Heart left ventricle (tissue), 13 donors: ENCODE measurements at regions not wholly inside any gene's neighbourhood (a gene's known extent, or its start where the extent isn't known, plus 50 kb on each side); places are given as distances from the start of the nearest gene placed in this dataset.

ENCODE experiments used
- CTCF ChIP-seq, 12 donors: fragments of 200-600 bp; sonication (generic) in 4 of 12; IDR thresholded peaks; one replicate each; pipeline versions ENCODE4 v1.5.0 to v1.8.0; 2018 to 2022; ENCODE audit warnings: antibody characterized with exemption in 12 of 12, mild to moderate bottlenecking in 5 of 12
- POLR2A ChIP-seq, 2 donors: fragments of 450-650 bp; IDR thresholded peaks; one replicate each; pipeline ENCODE4 v1.6.1; 2017; ENCODE audit warnings: antibody characterized with exemption in 2 of 2, mild to moderate bottlenecking in 2 of 2, moderate library complexity in 2 of 2
- donor health status: ischemic (EF 13 %, LVEDD 7.1; RV severe dilation, severe dysfunction).
- donor health status: DM: no; HTN: yes; CAD: no.
- donor health status: DM: no; HTN: no; CAD: no.
- donor health status: ischemic (EF 25% LVEDD 6.9; RV normal size, moderate dysfunction).
- donor health status: ischemic (EF 25% LVEDD 5.7; RV mildly dilated, moderate dysfunction).
- donor health status: ischemic (EF 35%, LVEDD 5.7; RV mildly dilated, moderate dysfunction).
- donor health status: nonischemic (EF 11% LVEDD 7.7; RV severe dilation, severe dysfunction).
- donor health status: DM: yes; HTN: yes; CAD: no.
- donor health status: PGD.
- donor health status: ischemic (EF 29% LVEDD 5.4; RV normal size, mild dysfunction).
- donor health status: nonischemic (EF 23%, LVEDD 6.1; RV moderate dilation, normal function).

GRCh38 chr21:25362375-25363267, 244.7 kb downstream of the MRPL39 start:
- TF ChIP-seq POLR2A (IDR thresholded peaks at IDR 0.05) = no peak
- TF ChIP-seq CTCF (IDR thresholded peaks at IDR 0.05) = no peak
